ENCODE measurements at regions not wholly inside any gene's neighbourhood (a gene's known extent, or its start where the extent isn't known, plus 50 kb on each side); places are given as distances from the start of the nearest gene placed in this dataset.

GRCh38 chr3:153066983-153067382 lies 95.0 kb upstream of the RAP2B start:
- TF ChIP-seq CTCF (IDR thresholded peaks at IDR 0.05; ENCODE audit: poor library complexity, severe bottlenecking) (no peak), EZH2 (IDR thresholded peaks at IDR 0.05; ENCODE audit: borderline replicate concordance, insufficient read depth, low read length, poor library complexity, severe bottlenecking) (no peak), POLR2AphosphoS5 (IDR thresholded peaks at IDR 0.05) (no peak)
